ENCODE measurements at regions not wholly inside any gene's neighbourhood (a gene's known extent, or its start where the extent isn't known, plus 50 kb on each side); places are given as distances from the start of the nearest gene placed in this dataset.

DNA sequence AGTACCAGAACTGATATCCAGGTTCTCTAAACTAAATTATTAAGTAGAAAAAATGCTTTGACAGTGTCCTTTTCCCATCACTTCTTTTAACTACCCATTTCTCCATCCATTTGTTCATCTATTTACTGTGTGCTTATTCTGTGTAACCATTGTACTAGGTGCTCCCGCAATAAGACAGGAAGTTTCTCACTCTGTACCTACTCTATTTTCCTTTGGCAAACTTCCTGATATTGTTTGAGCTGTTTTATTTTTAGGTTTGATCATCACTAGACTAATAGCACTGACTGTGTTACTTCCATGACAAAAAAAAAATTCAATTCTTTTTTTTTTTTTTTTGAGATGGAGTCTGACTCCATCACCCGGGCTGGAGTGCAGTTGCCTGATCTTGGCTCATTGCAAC is 102.5 kb upstream of the CASK start:
- Histone ChIP-seq H3K4me3 (ENCODE audit: insufficient read depth, low read depth, low read length) (no peak overlapping the region), H3K9ac (ENCODE audit: low read length) (no peak overlapping the region), H3K9me3 (ENCODE audit: insufficient read depth, low read depth, low read length) (no peaks in the 10 kb centered on the region), H3K27ac (ENCODE audit: low read depth, low read length) (no peak overlapping the region), H3K79me2 (ENCODE audit: insufficient read depth, low read length) (no peaks in the 10 kb centered on the region), H4K20me1 (ENCODE audit: insufficient read depth, low read length) (no peaks in the 10 kb centered on the region), H3K36me3 (ENCODE audit: insufficient read depth, low read length) (no peaks in the 10 kb centered on the region), H2AFZ (ENCODE audit: low read depth, low read length) (no peak overlapping the region), H3K4me1 (ENCODE audit: insufficient read depth, low read length) (no peaks in the 10 kb centered on the region), H3K27me3 (ENCODE audit: insufficient read depth, low read length) (no peaks in the 10 kb centered on the region), H3K4me2 (ENCODE audit: low read length) (no peak overlapping the region)
- FAIRE-seq (no peak), DNase-seq (ENCODE audit: low read depth) (no peak)
- Mint-ChIP-seq H3K27me3 (ENCODE audit: low read depth, unreplicated experiment) (no peaks in the 10 kb centered on the region), H3K36me3 (ENCODE audit: low read depth, unreplicated experiment) (no peaks in the 10 kb centered on the region), H3K4me1 (ENCODE audit: low read depth, unreplicated experiment) (no peaks in the 10 kb centered on the region), H3K27ac (ENCODE audit: unreplicated experiment) (no peak overlapping the region), H3K9me3 (ENCODE audit: unreplicated experiment) (no peaks in the 10 kb centered on the region), H3K4me3 (ENCODE audit: unreplicated experiment) (no peak overlapping the region)
- TF ChIP-seq, protein P1, sequence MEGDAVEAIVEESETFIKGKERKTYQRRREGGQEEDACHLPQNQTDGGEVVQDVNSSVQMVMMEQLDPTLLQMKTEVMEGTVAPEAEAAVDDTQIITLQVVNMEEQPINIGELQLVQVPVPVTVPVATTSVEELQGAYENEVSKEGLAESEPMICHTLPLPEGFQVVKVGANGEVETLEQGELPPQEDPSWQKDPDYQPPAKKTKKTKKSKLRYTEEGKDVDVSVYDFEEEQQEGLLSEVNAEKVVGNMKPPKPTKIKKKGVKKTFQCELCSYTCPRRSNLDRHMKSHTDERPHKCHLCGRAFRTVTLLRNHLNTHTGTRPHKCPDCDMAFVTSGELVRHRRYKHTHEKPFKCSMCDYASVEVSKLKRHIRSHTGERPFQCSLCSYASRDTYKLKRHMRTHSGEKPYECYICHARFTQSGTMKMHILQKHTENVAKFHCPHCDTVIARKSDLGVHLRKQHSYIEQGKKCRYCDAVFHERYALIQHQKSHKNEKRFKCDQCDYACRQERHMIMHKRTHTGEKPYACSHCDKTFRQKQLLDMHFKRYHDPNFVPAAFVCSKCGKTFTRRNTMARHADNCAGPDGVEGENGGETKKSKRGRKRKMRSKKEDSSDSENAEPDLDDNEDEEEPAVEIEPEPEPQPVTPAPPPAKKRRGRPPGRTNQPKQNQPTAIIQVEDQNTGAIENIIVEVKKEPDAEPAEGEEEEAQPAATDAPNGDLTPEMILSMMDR (IDR thresholded peaks at IDR 0.05; ENCODE audit: insufficient read depth, low read depth, low read length) = no peak
- TF ChIP-seq EZH2 (IDR thresholded peaks at IDR 0.05; ENCODE audit: insufficient read depth, low read length) = no peak

DNA sequence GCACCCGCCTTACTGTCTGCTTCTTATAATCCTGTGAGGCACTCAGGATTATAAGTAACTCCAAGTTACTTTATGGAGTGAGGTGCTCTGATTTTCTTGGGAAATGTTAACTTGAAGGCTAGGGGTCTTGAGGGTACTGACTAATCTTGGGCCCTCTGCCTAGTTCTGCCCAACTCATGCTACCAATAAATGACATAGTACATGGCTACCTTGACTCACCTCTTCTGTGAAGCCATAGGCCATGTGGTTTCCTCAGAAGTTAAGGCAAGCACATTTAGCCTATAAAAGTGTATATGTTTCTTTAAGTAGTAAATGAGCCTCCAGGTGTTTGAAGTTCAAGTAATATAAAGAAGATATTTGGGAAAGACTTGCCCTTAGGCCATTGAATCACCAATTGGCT is 99.8 kb upstream of the CASK start:
- no peak overlapping the region for H3K4me2 ChIP-seq (ENCODE audit: low read length)
- H3K9ac ChIP-seq (ENCODE audit: low read length) = no peak overlapping the region
- DNase-seq (ENCODE audit: low read depth) (no peak), FAIRE-seq (no peak)
- H3K9me3 Mint-ChIP-seq (ENCODE audit: unreplicated experiment) = no peaks in the 10 kb centered on the region
- no peaks in the 10 kb centered on the region for H3K36me3 Mint-ChIP-seq (ENCODE audit: low read depth, unreplicated experiment)
- H3K79me2 ChIP-seq (ENCODE audit: insufficient read depth, low read length) = no peaks in the 10 kb centered on the region
- no peaks in the 10 kb centered on the region for H4K20me1 ChIP-seq (ENCODE audit: insufficient read depth, low read length)
- no peaks in the 10 kb centered on the region for H3K4me1 ChIP-seq (ENCODE audit: insufficient read depth, low read length)
- H2AFZ ChIP-seq (ENCODE audit: low read depth, low read length) = no peak overlapping the region
- no peaks in the 10 kb centered on the region for H3K27me3 Mint-ChIP-seq (ENCODE audit: low read depth, unreplicated experiment)
- no peaks in the 10 kb centered on the region for H3K9me3 ChIP-seq (ENCODE audit: insufficient read depth, low read depth, low read length)
- H3K4me3 ChIP-seq (ENCODE audit: insufficient read depth, low read depth, low read length) = no peak overlapping the region
- TF ChIP-seq, protein P1 (IDR thresholded peaks at IDR 0.05; ENCODE audit: insufficient read depth, low read depth, low read length) = no peak
- TF ChIP-seq EZH2 (IDR thresholded peaks at IDR 0.05; ENCODE audit: insufficient read depth, low read length) = no peak
- H3K27ac ChIP-seq (ENCODE audit: low read depth, low read length) = no peak overlapping the region
- H3K4me1 Mint-ChIP-seq (ENCODE audit: low read depth, unreplicated experiment) = no peaks in the 10 kb centered on the region
- H3K36me3 ChIP-seq (ENCODE audit: insufficient read depth, low read length) = no peaks in the 10 kb centered on the region
- H3K4me3 Mint-ChIP-seq (ENCODE audit: unreplicated experiment) = no peak overlapping the region
- H3K27ac Mint-ChIP-seq (ENCODE audit: unreplicated experiment) = no peak overlapping the region
- H3K27me3 ChIP-seq (ENCODE audit: insufficient read depth, low read length) = no peaks in the 10 kb centered on the region

DNA sequence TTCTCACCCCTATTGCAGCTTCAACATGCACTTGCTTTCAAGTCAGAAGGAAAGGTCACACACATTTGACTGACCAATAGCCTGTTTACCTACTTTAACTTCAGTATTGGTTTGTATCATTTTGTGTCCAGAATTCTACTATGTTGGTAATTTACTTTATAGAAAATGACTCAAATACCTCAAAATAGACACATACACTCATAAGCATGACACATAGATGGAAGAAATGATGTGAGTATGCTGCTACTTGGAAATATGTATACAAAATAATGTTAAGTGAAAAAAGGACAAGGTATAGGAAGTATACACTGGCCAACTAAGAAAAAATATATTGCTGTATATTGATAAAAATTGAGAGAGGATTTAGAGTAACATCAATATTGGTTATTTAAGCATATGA is 98.8 kb upstream of the CASK start:
- H3K27ac ChIP-seq (ENCODE audit: low read depth, low read length) = no peak overlapping the region
- no peaks in the 10 kb centered on the region for H3K4me1 Mint-ChIP-seq (ENCODE audit: low read depth, unreplicated experiment)
- no peaks in the 10 kb centered on the region for H3K4me1 ChIP-seq (ENCODE audit: insufficient read depth, low read length)
- no peaks in the 10 kb centered on the region for H3K9me3 Mint-ChIP-seq (ENCODE audit: unreplicated experiment)
- no peak for FAIRE-seq
- H3K4me2 ChIP-seq (ENCODE audit: low read length) = no peak overlapping the region
- no peak for DNase-seq (ENCODE audit: low read depth)
- H2AFZ ChIP-seq (ENCODE audit: low read depth, low read length) = no peak overlapping the region
- H3K79me2 ChIP-seq (ENCODE audit: insufficient read depth, low read length) = no peaks in the 10 kb centered on the region
- H3K36me3 Mint-ChIP-seq (ENCODE audit: low read depth, unreplicated experiment) = no peaks in the 10 kb centered on the region
- no peak overlapping the region for H3K9ac ChIP-seq (ENCODE audit: low read length)
- H3K36me3 ChIP-seq (ENCODE audit: insufficient read depth, low read length) = no peaks in the 10 kb centered on the region
- no peaks in the 10 kb centered on the region for H3K27me3 ChIP-seq (ENCODE audit: insufficient read depth, low read length)
- H4K20me1 ChIP-seq (ENCODE audit: insufficient read depth, low read length) = no peaks in the 10 kb centered on the region
- no peak for TF ChIP-seq EZH2 (IDR thresholded peaks at IDR 0.05; ENCODE audit: insufficient read depth, low read length)
- TF ChIP-seq, protein P1 (IDR thresholded peaks at IDR 0.05; ENCODE audit: insufficient read depth, low read depth, low read length) = no peak
- H3K27me3 Mint-ChIP-seq (ENCODE audit: low read depth, unreplicated experiment) = no peaks in the 10 kb centered on the region
- H3K27ac Mint-ChIP-seq (ENCODE audit: unreplicated experiment) = no peak overlapping the region
- no peaks in the 10 kb centered on the region for H3K9me3 ChIP-seq (ENCODE audit: insufficient read depth, low read depth, low read length)
- no peak overlapping the region for H3K4me3 Mint-ChIP-seq (ENCODE audit: unreplicated experiment)
- H3K4me3 ChIP-seq (ENCODE audit: insufficient read depth, low read depth, low read length) = no peak overlapping the region
